Breast epithelium (tissue), 4 donors: ENCODE measurements at regions not wholly inside any gene's neighbourhood (a gene's known extent, or its start where the extent isn't known, plus 50 kb on each side); places are given as distances from the start of the nearest gene placed in this dataset.

Experiments
- DNase-seq, 2 donors: peaks; one replicate each; pipeline ENCODE4 v3.0.0-alpha.2; 2019; ENCODE audit warnings: low spot score in 2 of 2
- H3K27ac ChIP-seq, 2 donors: fragments of 200-600 bp; sonication (generic) in 1 of 2; one replicate each; pipeline ENCODE4 v1.5.1; 2016 to 2019; ENCODE audit warnings: mild to moderate bottlenecking in 1 of 2
- H3K27me3 ChIP-seq, 2 donors: fragments of 200-600 bp; sonication (generic) in 1 of 2; one replicate each; pipeline versions ENCODE4 v1.5.1 to v1.6.0; 2017 to 2019; ENCODE audit warnings: control low read depth in 1 of 2, mild to moderate bottlenecking in 1 of 2
- H3K36me3 ChIP-seq: fragments of 200-600 bp; one replicate; pipeline ENCODE4 v1.5.1; 2019
- H3K4me1 ChIP-seq, 2 donors: fragments of 200-600 bp; sonication (generic); one replicate each; pipeline ENCODE4 v1.5.1; 2016 to 2019; ENCODE audit warnings: control low read depth in 1 of 2
- H3K4me3 ChIP-seq, 3 donors: fragments of 200-600 bp; sonication (generic); 1 replicate in 2 of 3; 2 replicates in 1 of 3; pipeline ENCODE4 v1.5.1; 2016 to 2019; ENCODE audit warnings: mild to moderate bottlenecking in 3 of 3, moderate library complexity in 2 of 3
- H3K9me3 ChIP-seq, 2 donors: fragments of 200-600 bp; sonication (generic) in 1 of 2; one replicate each; pipeline ENCODE4 v1.5.1; 2016 to 2019; ENCODE audit warnings: control low read depth in 1 of 2
- CTCF ChIP-seq, 3 donors: fragments of 450-650 bp; IDR thresholded peaks; one replicate each; pipeline ENCODE4 v1.5.1; 2016 to 2017; ENCODE audit warnings: antibody characterized with exemption in 3 of 3, mild to moderate bottlenecking in 3 of 3, moderate library complexity in 3 of 3
- POLR2A ChIP-seq: fragments of 450-650 bp; IDR thresholded peaks from one replicate; pipeline ENCODE4 v1.6.1; 2016; ENCODE audit warnings: antibody characterized with exemption, mild to moderate bottlenecking, moderate library complexity
- POLR2AphosphoS5 ChIP-seq, 3 donors: sonication (generic); formaldehyde crosslinking; IDR thresholded peaks; one replicate each; pipeline ENCODE4 v1.6.1; 2017; ENCODE audit warnings: antibody characterized with exemption in 3 of 3
- intact Hi-C: fragments of 100-400 bp; cut with DNase I; formaldehyde crosslinking; loops from one replicate; pipeline ENCODE4 v1.15.1; 2023; ENCODE audit warnings: low total_unique reads

GRCh38 chr3:168753724-168754123, 658.0 kb upstream of the GOLIM4 start:
- Histone ChIP-seq H3K27me3 (no peaks in the 10 kb centered on the region), H3K4me1 (no peaks in the 10 kb centered on the region), H3K36me3 (no peaks in the 10 kb centered on the region), H3K4me3 (no peak overlapping the region), H3K9me3 (no peaks in the 10 kb centered on the region), H3K27ac (no peak overlapping the region)
- intact Hi-C loops, result no loop called here
- TF ChIP-seq CTCF (IDR thresholded peaks at IDR 0.05) (no peak), POLR2A (no peak), POLR2AphosphoS5 (IDR thresholded peaks at IDR 0.05) (no peak)
- DNase-seq, result no peak

DNA sequence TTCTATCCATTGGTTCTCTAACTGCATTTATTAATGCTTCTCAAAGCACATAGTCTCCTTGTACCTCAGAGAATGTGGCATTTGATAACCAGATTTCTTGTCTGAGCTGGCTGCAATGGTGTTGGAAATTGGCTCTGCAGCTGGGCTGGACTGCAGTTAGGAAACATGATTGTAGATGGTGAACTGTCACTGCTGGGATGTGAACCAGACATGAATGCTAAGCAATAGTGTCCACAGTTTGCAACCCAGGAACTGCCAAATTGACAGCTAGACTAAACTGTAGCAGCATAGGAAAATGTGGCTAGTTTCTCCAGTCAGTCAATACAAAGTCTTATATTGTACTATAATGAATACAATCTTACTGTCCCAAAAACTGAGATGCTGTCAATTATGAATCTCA, 656.6 kb upstream of the GOLIM4 start:
- intact Hi-C loops, result no loop called here
- TF ChIP-seq CTCF (IDR thresholded peaks at IDR 0.05) (no peak), POLR2A (no peak), POLR2AphosphoS5 (IDR thresholded peaks at IDR 0.05) (no peak)

DNA sequence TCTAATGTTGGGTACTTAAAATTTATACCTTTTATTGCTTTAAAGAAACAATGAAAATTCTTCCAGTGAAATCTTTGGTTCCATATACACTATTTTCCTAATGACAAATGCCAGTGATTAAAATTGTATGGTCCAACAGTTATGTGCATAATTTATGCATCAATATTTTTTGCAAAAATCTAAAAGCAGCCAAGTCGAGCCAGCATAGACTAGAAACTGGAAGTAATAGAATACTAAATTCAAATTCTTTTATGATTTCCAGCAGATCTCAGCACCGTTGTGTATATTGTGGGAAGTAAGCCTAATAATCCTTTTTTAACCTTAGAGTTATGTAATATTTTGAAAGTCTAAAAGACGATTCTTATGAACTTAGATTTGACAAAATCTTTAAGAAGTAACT, 652.0 kb upstream of the GOLIM4 start:
- no peaks in the 10 kb centered on the region for H3K27me3 ChIP-seq
- no peaks in the 10 kb centered on the region for H3K4me1 ChIP-seq
- H3K9me3 ChIP-seq, result no peaks in the 10 kb centered on the region
- no peak overlapping the region for H3K4me3 ChIP-seq
- no peak for TF ChIP-seq POLR2AphosphoS5 (IDR thresholded peaks at IDR 0.05)
- TF ChIP-seq POLR2A, result no peak
- no peak for TF ChIP-seq CTCF (IDR thresholded peaks at IDR 0.05)
- intact Hi-C loops, result no loop called here
- no peaks in the 10 kb centered on the region for H3K36me3 ChIP-seq
- no peak for DNase-seq
- no peak overlapping the region for H3K27ac ChIP-seq

More for the DNA sequence above, 656.6 kb upstream of the GOLIM4 start:
- DNase-seq, result no peak
- no peaks in the 10 kb centered on the region for H3K27me3 ChIP-seq
- no peaks in the 10 kb centered on the region for H3K4me1 ChIP-seq
- no peaks in the 10 kb centered on the region for H3K36me3 ChIP-seq
- H3K27ac ChIP-seq, result no peak overlapping the region
- H3K9me3 ChIP-seq, result no peaks in the 10 kb centered on the region
- H3K4me3 ChIP-seq, result no peak overlapping the region

DNA sequence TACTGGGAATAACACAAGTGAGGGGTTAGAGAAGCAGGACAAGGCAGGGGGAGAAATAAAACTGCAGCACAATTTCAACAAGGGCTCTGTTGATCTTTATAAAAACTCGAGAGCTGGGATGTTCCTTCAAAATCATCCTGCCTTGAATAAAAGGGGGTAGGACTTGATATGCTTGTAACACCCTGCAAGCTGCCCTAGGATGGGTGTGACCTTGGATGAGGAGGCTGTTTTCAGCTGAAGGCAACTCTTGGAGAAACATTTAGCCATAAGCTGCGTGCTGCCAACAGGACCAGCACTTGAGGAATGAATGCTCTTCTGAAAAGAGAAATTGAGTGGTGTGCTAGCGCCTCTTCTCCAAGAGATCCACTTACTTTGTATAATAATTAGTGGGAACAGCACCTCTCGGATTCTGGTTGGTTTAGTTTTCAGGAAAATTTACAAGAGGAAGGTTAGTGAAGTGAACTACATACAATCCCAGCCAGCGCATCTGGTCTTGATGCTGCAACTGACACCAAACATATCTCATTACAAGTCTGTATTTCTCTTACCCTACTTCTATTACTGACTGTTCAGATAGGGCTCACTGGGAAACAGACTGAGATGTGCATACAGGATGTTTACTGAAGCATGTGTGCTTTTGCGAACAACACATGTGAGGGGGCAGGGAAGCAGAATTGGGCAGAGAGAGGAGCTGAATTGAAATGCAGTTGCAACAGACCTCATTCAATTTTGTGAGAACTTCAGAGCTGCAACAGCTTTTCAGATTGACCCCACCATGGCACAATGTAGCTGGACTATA, 643.0 kb upstream of the GOLIM4 start:
- no peaks in the 10 kb centered on the region for H3K4me1 ChIP-seq
- H3K4me3 ChIP-seq, result no peak overlapping the region
- H3K9me3 ChIP-seq, result peaks cover 0 to 12% of the 10 kb centered on the region in 2 donors
- no peaks in the 10 kb centered on the region for H3K27me3 ChIP-seq
- DNase-seq, result no peak
- H3K27ac ChIP-seq, result no peak overlapping the region
- TF ChIP-seq POLR2AphosphoS5 (IDR thresholded peaks at IDR 0.05) (no peak), CTCF (IDR thresholded peaks at IDR 0.05) (no peak), POLR2A (no peak)
- no peaks in the 10 kb centered on the region for H3K36me3 ChIP-seq
- intact Hi-C loops, result no loop called here

- Histone ChIP-seq H3K27me3 (no peaks in the 10 kb centered on the region), H3K4me1 (no peaks in the 10 kb centered on the region), H3K36me3 (no peaks in the 10 kb centered on the region), H3K9me3 (peaks cover 0 to 12% of the 10 kb centered on the region in 2 donors), H3K4me3 (no peak overlapping the region), H3K27ac (no peak overlapping the region)
- no peak for DNase-seq
- intact Hi-C loops, result no loop called here
- TF ChIP-seq POLR2A (no peak), POLR2AphosphoS5 (IDR thresholded peaks at IDR 0.05) (no peak), CTCF (IDR thresholded peaks at IDR 0.05) (no peak)
Measured at GRCh38 chr3:168736202-168736601, 640.5 kb upstream of the GOLIM4 start.
